Right lobe of liver (tissue), 6 donors: ENCODE measurements at regions not wholly inside any gene's neighbourhood (a gene's known extent, or its start where the extent isn't known, plus 50 kb on each side); places are given as distances from the start of the nearest gene placed in this dataset.

ENCODE experiments used
- ATAC-seq, 4 donors: fragments of 200-7000 bp; cut with Tn5 transposase; one replicate each; pipeline ENCODE4 v1.9.1; 2020; ENCODE audit warnings: mild to moderate bottlenecking in 4 of 4, moderate library complexity in 4 of 4
- DNase-seq, 3 donors: peaks; one replicate each; pipeline ENCODE4 v3.0.0-alpha.2; 2020
- H3K27ac ChIP-seq, 3 donors: fragments of 200-600 bp; one replicate each; pipeline ENCODE4 v1.8.0; 2022
- H3K27me3 ChIP-seq, 2 donors: fragments of 200-600 bp; one replicate each; pipeline ENCODE4 v1.8.0; 2022
- H3K36me3 ChIP-seq, 4 donors: fragments of 200-600 bp; sonication (generic) in 1 of 4; one replicate each; pipeline versions ENCODE4 v1.5.1 to v1.8.0; 2017 to 2022; ENCODE audit warnings: control low read depth in 1 of 4
- H3K4me1 ChIP-seq, 4 donors: fragments of 200-600 bp; sonication (generic) in 1 of 4; one replicate each; pipeline versions ENCODE4 v1.5.1 to v1.8.0; 2017 to 2022; ENCODE audit warnings: control low read depth in 1 of 4
- H3K4me3 ChIP-seq, 3 donors: fragments of 200-600 bp; one replicate each; pipeline ENCODE4 v1.8.0; 2022
- H3K9me3 ChIP-seq, 4 donors: fragments of 200-600 bp; sonication (generic) in 1 of 4; one replicate each; pipeline versions ENCODE4 v1.5.1 to v1.8.0; 2017 to 2022; ENCODE audit warnings: control low read depth in 1 of 4
- CTCF ChIP-seq, 4 donors: fragments of 200-600 bp in 3 of 4; fragments of 450-650 bp in 1 of 4; IDR thresholded peaks; one replicate each; pipeline versions ENCODE4 v1.5.1 to v1.8.0; 2016 to 2022; ENCODE audit warnings: antibody characterized with exemption in 4 of 4, mild to moderate bottlenecking in 2 of 4
- POLR2A ChIP-seq: fragments of 450-650 bp; IDR thresholded peaks from one replicate; pipeline ENCODE4 v1.6.1; 2017; ENCODE audit warnings: antibody characterized with exemption, mild to moderate bottlenecking
- WGBS: methylation state at CpG from one replicate; pipeline ENCODE4 v1.1.6; 2018; ENCODE audit warnings: low coverage, low lambda C conversion rate; ENCODE audit not compliant: insufficient coverage; ENCODE audit errors: missing lambda C conversion rate; 5-methylcytosine and 5-hydroxymethylcytosine counted together
- intact Hi-C, 2 donors: fragments of 100-400 bp; cut with DNase I; formaldehyde crosslinking; loops; one replicate each; pipeline versions ENCODE4 v1.11.2 to v1.14.1; 2022
- donor health status: DM: no; HTN: yes; CAD: no.
- donor health status: DM: no; HTN: no; CAD: no.
- donor health status: DM: no; HTN: no; CAD: no.
- donor health status: DM: no; HTN: yes; CAD: no.
- donor health status: DM: no; HTN: yes; CAD: no.

GRCh38 chr6:43984442-43985321 is 142.6 kb downstream of the MRPL14 start:
- intact Hi-C loops, result no loop called here

GRCh38 chr6:43983632-43984031 is 143.6 kb downstream of the MRPL14 start:
- no peaks in the 10 kb centered on the region for H3K9me3 ChIP-seq
- DNase-seq (no peak), ATAC-seq (no peak)
- no peak overlapping the region for H3K4me3 ChIP-seq
- no peaks in the 10 kb centered on the region for H3K36me3 ChIP-seq
- H3K27ac ChIP-seq, result no peak overlapping the region
- H3K27me3 ChIP-seq, result no peaks in the 10 kb centered on the region
- H3K4me1 ChIP-seq, result no peaks in the 10 kb centered on the region
- TF ChIP-seq CTCF (IDR thresholded peaks at IDR 0.05) (no peak), POLR2A (no peak)
- intact Hi-C loops, result no loop called here
- 53% methylated on average over 7 of the region's 7 CpGs for WGBS

More at GRCh38 chr6:43984442-43985321, 142.6 kb downstream of the MRPL14 start:
- TF ChIP-seq POLR2A (no peak), CTCF (IDR thresholded peaks at IDR 0.05) (no peak)
- Histone ChIP-seq H3K36me3 (no peaks in the 10 kb centered on the region), H3K27ac (no peak overlapping the region), H3K4me3 (no peak overlapping the region), H3K4me1 (no peaks in the 10 kb centered on the region), H3K27me3 (no peaks in the 10 kb centered on the region), H3K9me3 (no peaks in the 10 kb centered on the region)
- peak in 1 of 3 donors; percentile 27 for DNase-seq
- WGBS, result 86% methylated on average over 4 of the region's 16 CpGs
- no peak for ATAC-seq

GRCh38 chr6:43983191-43983590 is 144.1 kb downstream of the MRPL14 start:
- DNase-seq, result peak in 1 of 3 donors; percentile 12
- no peaks in the 10 kb centered on the region for H3K27me3 ChIP-seq
- intact Hi-C loops, result no loop called here
- ATAC-seq, result no peak
- H3K27ac ChIP-seq, result no peak overlapping the region
- no peak overlapping the region for H3K4me3 ChIP-seq
- H3K9me3 ChIP-seq, result no peaks in the 10 kb centered on the region
- H3K4me1 ChIP-seq, result no peaks in the 10 kb centered on the region
- WGBS, result 100% methylated on average over 1 of the region's 2 CpGs
- H3K36me3 ChIP-seq, result no peaks in the 10 kb centered on the region
- TF ChIP-seq POLR2A (no peak), CTCF (IDR thresholded peaks at IDR 0.05) (no peak)

GRCh38 chr6:43982084-43982625 is 145.1 kb downstream of the MRPL14 start:
- H3K4me1 ChIP-seq, result no peaks in the 10 kb centered on the region
- ATAC-seq (no peak), DNase-seq (peak in 2 of 3 donors; percentile 18 to 23)
- H3K27ac ChIP-seq, result no peak overlapping the region
- H3K36me3 ChIP-seq, result no peaks in the 10 kb centered on the region
- 80% methylated on average over 1 of the region's 2 CpGs for WGBS
- intact Hi-C loops, result no loop called here
- H3K9me3 ChIP-seq, result no peaks in the 10 kb centered on the region
- no peak overlapping the region for H3K4me3 ChIP-seq
- no peak for TF ChIP-seq POLR2A
- no peak for TF ChIP-seq CTCF (IDR thresholded peaks at IDR 0.05)
- H3K27me3 ChIP-seq, result no peaks in the 10 kb centered on the region
